HG03378 (cell line): ENCODE measurements at regions not wholly inside any gene's neighbourhood (a gene's known extent, or its start where the extent isn't known, plus 50 kb on each side); places are given as distances from the start of the nearest gene placed in this dataset.
"Not testable (repeated sequence)": the region's sequence is repeated elsewhere in the genome, so short reads cannot be mapped to it uniquely, and the experiment has no call there.

Experiments
- ATAC-seq: cut with Tn5 transposase; IDR thresholded peaks from one replicate; pipeline ENCODE4 v1.9.1; 2021; ENCODE audit warnings: mild to moderate bottlenecking, moderate library complexity; ENCODE audit not compliant: unreplicated experiment

DNA sequence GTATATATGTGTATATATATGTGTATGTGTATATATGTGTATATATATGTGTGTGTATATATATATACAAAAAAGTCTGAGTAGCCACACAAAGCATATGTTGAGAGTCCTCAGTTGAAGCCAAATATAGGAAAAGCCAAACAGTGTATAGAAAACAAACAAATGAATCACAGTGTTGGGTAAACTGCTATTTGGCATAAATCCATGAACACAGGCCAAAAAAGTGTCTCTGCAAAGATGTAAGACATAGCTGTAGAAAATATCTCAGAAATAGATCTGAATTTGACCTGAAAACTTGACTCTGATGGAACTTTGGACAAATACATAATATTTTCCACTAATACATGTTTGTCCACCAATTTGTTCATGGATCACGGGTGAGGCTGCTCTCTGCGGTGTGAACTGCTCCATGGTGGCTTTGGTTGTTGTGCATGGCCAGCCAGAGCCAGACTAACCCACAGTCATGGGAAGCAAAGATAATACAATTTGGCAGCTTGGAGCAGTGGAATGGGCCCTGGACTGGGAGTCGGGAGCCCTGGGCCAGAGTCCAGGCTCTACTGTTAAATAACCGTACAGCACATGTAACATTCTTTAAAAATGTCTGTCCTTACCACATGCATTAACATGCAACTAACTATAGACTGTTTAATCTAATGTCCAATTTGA is 76.9 kb upstream of the EED start:
- no peak for ATAC-seq

DNA sequence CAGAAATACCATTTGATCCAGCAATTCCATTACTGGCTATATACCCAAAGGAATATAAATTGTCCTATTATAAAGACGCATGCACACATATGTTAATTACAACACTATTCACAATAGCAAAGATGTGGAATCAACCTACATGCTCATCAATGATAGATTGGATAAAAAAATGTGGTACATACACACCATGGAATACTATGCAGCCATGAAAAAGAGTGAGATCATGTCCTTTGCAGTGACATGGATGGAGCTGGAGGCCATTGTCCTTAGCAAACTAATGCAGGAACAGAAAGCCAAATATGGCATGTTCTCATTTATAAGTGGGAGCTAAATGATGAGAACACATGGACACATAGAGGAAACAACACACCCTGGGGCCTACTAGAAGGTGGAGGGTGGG is 78.3 kb upstream of the EED start:
- ATAC-seq = not testable (repeated sequence)

DNA sequence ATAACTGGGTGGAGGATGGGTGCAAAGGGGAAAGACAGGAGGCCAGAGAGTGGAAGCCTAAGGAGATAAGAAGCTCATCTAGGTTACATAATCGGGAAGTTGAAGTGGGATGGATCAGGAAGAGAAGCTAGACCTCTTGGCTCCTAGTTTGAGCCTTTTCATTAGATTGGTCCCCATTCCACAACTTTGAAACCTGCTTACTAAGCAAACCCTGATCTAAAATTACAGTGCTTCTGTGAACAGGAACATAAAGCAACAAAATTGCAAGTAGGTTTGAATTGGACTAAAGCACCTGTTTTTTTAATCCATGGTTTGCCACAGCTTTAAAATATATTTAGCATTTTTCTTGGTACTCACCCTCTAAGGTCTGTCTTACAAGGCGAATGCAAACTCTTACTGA is 80.4 kb upstream of the EED start:
- ATAC-seq = no peak

DNA sequence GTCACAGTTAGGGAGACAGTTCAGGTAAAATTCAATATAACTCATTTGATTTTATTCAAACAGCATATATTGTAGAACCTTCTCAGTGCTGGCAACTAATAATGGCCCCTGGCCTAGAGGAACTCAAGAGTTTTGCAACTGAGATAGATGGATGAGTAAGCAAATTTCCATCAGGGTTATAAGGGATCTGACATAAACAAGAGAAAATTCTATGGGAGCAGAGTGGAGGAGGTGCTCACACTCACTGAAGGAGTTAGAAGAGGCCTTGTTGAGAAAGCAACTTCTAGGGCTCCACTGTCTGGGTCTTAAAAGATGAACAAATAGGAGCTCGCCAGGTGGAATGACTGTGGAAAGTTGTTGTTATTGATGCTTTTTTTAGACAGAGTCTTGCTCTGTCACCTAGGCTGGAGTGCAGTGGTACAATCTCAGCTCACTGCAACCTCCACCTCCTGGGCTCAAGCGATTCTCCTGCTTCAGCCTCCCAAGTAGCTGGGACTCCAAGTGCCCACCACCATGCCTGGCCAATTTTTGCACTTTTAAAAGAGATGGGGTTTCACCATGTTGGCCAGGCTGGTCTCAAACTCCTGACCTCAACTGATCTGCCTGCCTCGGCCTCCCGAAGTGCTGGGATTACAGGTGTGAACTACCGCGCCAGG is 81.2 kb upstream of the EED start:
- ATAC-seq = not testable (repeated sequence)

DNA sequence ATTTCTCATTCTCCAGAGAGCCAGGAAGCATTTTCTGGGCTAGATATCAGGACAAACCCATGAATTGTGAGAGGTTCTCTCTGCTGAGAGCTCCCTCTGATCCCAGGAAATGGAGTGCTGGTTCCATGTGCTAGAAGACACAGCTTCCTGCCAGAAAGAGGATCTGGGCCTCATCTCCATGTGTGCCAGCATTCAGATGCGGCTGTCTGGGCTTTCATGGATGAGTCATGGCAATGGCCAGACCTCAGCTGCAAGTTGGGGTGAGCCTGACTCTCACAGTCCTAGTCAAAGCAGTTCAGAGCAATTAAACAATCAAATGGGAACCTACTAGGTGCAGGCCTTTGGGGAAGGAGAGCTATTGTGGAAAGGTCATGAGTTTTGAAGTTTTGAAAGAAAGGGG is 82.3 kb upstream of the EED start:
- no peak for ATAC-seq

DNA sequence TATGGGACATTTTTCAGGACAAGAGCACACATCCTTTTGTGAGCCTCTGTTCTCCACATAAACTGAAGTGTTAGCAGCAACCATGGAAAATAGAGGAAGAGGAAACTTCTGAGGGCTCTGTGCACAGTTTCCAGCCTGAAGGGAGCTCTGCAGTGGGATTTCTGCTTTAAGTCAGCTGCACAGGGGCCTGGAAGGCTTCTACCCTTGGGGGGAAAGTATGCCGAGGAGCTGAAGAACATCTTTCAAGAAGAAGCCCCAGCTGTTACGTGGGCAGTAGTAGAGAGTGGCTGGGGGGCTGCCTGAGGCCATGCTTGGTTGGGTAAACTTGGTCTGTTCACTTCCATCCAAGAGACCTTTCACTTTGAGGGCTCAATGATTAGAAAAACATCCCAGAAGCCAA is 82.7 kb upstream of the EED start:
- ATAC-seq = no peak

DNA sequence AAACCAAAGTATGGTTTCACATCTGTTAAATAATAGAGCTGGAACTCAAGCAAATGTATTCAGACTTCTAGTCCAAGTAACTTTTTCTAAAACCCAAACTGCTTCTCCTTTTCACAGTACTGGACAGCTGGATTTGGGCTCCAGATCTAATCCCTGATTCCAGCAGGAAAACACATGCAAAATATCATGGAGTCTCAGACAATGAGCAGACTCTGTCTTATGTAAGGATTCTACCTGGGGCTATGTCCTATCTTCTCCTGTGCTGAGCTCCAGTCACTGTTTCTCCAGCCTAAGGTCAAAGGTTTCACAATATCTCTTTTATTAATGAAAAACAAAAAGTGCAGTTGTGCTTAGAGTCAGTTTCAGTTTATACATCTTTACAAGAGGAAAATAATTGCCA is 83.2 kb upstream of the EED start:
- ATAC-seq = no peak

DNA sequence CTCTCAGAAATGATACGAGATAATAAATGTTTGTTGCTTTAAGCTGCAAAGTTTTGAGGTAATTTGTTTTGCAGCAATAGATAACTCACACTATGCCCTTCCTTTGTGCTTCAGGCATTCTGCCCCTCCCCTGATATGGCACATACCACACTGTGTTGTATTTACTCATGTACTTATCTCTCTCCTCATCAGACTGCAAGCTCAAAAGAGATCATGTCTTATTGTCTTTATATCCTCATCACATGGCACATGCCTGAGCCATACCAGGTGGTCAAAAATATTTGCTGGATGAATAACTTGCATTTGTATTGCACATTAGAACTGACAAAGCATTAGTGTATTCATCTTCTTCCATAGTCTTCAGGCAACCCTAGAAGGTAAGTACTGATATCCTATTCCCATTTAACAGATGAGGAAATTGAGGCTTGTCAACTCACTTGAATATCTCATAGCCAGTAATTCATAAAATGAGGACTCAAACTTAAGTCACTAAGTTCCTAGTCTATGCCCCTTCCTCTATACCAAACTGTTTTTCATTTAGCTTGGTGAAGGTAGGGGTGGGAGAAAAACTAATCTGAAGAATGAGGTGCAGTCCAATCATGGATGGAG is 83.9 kb upstream of the EED start:
- ATAC-seq = no peak

DNA sequence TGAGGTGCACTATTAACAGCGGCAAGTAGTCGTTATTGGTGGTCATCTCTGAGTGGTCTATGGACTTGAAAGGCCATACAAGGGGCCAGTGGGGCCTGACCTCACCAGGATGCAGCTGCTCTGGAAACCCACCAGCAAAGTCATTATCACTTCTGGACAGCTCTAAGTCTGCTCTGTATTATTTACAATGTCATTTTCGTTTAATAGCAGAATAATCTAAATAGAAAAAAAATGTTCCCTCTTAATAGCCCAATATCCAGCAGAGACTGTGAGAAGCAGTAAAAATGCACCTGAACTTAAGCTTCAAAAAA is 85.0 kb upstream of the EED start:
- ATAC-seq = no peak

DNA sequence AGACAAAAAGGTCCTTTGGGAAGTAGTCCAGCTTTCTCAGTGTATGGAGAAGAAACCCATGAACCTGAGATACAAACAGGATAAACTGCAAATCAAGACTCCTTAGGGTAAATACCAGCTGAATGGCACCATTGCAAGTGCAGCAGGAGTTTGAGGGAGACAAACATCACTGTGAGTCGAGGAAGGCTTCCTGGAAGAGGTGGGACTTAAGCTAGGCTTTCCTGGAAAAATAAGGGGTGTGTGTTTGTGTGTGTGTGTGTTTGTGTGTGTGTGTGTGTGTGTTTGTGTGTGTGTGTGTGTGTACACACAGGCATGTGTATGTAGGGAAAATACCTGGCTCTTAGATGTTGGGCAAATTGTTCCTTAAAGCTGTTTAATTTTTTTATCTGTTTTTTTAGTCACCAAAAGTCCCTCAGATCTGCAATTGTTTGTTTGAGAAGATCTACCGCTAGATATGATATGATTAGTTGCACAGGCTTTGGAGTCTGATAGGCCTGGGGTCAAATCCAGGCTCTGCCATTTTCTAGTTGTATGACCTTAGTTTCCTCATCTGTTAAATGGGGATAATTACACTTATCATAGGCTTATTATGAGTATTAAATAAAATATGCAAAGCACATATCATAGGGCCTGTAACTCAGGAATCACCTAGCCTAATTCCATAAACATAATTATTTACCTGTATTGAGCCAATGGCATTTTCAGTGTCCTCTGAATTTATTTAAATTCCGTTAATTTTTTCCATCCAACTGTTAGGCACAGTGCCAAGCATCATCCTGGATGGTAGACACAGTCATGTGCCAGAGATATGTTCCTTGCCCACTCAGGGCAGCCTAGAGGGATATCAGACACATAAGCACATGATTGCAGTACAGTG is 85.6 kb upstream of the EED start:
- ATAC-seq = no peak

DNA sequence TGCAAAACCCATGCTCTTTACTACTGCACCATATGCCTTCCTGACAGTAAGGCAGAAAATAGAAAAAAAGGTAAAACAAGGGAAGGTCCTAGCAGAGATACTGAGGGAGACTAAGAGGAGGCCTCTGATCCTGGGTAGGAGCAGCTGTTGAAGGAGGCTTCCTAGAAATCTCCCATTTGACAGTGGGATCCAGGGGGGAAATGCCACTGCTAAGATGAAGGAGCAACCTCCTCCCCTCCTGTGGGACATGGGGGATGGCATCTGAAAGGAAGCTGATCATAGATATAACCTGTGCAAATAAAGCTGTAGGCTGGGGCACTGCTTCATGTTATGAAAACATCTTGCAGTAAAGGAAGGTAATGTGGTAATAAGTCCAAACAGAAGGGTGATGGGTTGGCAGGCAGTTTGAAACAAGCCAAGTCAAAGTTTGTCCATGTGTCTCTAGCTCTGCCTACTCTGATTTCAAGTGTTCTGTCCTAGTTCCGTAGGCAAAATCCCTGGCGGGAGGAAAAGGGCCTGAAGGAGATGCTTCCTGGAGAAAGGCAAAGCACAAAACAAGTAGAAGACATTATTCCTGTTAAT is 86.7 kb upstream of the EED start:
- ATAC-seq = no peak

DNA sequence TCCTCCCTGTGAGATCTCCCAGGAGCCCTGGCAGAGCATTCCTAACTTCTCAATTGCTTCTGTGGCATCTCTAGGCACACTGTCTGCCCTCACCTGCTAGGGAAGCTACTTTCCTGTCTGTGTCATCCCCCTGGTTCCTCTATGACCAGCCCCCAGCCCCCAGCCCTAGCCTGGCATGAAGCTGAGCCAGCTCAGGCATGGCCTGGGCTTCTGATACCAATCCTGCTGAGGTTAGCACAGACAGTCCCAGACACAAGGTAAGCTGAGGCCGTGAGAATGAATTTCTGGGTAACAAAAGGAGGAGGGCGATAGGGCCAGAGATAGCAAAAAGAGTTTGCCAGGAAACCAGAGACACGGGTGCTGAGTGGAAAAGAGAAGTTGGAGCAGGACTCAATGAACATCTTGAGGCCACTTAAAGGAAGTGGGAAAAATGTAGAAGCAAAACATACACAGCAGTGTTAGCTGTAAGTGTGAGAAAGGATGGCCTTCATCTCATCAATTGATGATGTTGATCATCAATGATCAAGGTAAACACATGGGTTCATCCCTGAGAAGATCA is 87.6 kb upstream of the PICALM start:
- ATAC-seq = no peak

DNA sequence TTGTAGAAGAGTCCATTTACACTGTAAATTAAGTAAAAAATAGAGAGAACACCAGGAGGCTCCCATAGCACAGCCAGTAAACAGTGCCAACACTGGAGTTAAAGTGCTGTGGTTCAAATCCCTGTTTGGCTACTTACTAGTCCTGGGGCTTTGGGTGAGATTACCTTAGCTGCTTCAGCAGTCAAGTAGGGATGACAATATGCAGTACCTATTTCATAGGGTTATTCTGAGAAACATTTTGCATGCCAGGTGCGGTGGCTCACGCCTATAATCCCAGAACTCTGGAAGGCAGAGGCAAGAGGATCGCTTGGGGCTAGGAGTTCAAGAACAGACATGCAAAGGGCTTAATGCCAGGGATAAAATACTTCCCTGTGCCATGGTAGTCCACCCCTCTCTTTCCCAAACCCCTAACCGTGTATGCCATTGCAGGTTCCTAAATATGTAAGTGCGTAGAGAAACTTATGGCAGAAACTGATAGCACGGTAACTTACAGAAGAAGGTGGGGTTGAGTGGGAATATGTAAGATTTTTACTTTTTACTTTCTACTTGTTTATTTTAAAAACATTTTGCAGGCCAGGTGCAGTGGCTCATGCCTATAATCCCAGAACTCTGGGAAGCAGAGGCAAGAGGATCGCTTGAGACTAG is 86.4 kb upstream of the PICALM start:
- ATAC-seq = no peak

DNA sequence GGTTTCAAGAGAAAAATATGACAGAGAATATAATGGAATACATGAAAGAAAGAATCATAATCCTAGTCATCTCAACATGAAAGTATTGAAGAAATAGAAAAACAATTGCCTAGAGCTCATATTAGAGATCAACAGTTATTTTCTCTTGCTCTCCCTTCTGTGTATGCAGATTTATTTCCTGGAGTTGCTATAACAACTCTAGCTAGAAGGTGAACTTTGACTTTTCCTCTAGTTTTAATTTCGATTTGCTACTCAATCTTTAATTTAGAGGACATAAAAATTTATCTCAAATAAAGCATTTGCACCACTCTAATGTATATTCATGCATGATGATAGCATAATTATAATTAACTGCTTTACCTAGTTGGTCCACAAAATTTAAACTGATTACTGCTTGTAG is 84.6 kb upstream of the PICALM start:
- no peak for ATAC-seq

DNA sequence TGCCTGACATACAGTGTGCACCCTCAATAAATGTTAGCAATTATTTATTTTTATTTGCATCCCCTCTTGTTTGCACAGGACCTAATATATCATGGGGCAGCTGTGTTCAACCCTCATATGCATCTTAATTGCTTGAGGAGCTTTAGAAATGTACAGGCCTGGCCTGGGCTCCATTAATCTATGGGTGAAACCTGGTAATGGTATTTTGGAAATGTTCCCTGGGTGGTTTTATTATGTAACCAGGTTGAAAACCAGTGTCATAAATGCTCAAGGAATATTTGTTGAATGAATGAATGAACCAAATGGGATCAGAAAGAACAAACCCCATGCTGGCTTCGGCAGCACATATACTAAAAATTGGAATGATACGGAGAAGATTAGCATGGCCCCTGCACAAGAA is 84.0 kb upstream of the PICALM start:
- ATAC-seq = no peak

DNA sequence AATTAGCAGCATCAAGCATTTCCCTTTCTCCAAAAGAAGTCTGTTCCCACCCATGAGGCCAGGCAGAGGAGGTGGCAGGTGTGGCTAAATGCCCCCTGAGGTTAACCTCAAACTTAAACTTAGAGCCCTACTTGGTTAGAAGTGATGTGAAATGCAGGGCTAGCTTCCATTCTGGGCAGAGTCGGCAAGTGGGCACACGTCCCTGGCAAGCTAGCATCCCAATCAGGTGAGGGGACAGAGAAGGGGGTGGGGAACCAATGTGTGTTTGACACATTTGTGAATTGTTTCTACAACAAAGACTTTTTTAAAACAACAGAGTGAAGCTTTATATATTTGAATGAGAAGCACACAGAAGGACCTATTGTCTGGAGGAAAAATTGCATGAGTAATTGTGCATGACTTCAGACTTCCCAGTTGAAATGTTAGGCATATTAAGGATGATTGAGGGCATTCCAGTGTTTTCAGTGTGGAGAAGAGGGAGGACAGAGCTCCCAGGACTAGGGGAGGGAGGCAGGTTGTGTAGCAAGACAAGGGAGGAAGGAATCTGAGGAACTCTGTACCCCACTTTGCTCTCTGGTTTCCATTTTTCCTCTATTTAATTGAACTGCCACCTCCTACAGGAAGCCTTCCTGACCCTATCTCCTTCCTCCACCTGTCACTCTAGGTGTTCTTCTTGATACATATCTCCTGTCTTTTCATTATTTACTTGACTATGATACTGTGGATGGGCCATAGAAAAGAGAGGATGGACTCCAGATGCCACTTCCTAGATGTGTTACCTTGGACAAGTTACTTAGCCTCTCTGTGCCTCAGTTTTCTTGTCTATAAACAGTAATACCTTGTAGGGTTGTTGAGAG is 83.3 kb upstream of the PICALM start:
- no peak for ATAC-seq

DNA sequence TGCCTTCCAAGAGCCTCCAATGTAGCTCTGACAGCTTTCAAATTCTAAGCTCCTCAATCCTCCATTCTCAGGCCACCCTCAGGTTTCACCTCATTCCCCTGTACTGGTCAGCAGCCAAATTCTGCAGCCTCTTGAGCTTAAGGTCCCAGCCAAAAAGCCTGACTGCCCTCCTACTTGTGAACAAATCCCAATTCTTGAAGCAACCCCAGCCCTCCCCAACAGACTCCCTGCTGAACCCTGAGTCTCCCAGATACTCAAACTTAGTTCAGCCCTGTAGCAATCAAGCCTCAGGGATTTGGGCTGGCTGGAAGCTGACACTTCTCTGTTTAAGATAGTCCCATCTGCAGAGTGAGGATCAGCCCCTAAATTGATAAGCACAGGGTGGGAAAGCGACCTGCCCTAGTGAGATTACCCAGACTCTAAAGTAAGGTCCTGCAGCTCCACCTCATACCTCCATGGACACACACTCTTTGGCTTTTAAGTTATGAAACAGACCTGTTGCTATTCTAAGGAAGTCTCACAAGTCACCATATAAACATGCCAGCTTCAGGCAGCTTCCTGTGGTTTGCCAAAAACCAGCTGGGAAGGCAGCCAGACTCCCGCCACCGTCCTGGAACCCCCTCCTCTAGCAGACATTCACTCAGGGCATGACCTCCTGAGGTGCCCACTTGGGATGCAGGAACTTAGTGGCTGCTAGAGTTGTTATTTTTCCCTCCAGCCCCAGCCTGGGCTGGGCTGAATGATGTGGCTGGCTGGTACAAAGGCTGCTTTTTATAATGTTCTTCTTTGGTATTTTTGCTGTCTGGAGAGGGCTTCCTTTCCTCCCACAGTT is 82.5 kb upstream of the PICALM start:
- no peak for ATAC-seq

DNA sequence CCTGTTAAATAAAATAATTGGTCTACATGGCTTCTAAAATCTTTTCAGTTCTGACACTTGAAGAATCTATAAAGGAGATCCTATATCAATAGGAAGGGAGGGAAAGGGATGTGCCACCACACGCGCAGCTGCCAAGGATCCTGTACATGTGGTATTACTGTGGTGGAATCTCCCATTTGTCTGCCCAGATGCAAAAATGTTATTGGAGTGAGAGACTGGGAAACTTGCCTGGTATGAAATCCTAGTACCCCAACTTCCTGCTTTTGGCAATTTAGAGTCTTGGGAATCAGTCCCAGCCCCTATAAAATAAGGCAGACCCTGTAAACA is 81.9 kb upstream of the PICALM start:
- no peak for ATAC-seq

DNA sequence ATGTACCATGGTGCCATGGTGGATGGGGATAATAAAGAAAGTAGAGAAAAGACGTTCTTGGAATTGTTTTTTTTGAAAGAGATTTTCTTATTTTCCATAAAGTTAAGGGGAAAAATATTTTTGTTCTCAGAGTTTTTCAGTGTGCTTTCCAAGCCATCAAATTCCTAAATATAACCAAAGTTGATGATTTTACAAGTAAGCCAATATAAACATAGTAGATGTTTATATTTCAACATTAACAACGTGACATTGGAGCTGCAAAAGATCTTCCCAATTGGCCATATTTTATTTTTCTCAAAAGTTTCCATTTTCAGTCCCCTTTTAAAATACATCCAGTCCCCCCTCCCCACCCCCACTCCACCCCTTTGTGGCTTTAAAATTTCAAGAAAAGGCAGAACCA is 80.9 kb upstream of the PICALM start:
- no peak for ATAC-seq
